Liver (tissue), 2 donors: ENCODE measurements at regions not wholly inside any gene's neighbourhood (a gene's known extent, or its start where the extent isn't known, plus 50 kb on each side); places are given as distances from the start of the nearest gene placed in this dataset.

Experiments
- HNF4G ChIP-seq: IDR thresholded peaks from 2 replicates; pipeline ENCODE4 v1.6.1; 2016; ENCODE audit warnings: antibody characterized with exemption
- YY1 ChIP-seq: IDR thresholded peaks from 2 replicates; pipeline ENCODE4 v1.6.1; 2016; ENCODE audit warnings: antibody characterized with exemption, mild to moderate bottlenecking
- donor health status: healthy.

GRCh38 chr18:25674183-25674582 lies 322.2 kb upstream of the ZNF521 start:
- no peak for TF ChIP-seq HNF4G
- no peak for TF ChIP-seq YY1
